GM18519 (cell line): ENCODE measurements at regions not wholly inside any gene's neighbourhood (a gene's known extent, or its start where the extent isn't known, plus 50 kb on each side); places are given as distances from the start of the nearest gene placed in this dataset.
"Not testable (repeated sequence)": the region's sequence is repeated elsewhere in the genome, so short reads cannot be mapped to it uniquely, and the experiment has no call there.

Experiments used
- ATAC-seq: cut with Tn5 transposase; IDR thresholded peaks from one replicate; pipeline ENCODE4 v1.9.1; 2021; ENCODE audit warnings: mild to moderate bottlenecking, moderate library complexity; ENCODE audit not compliant: unreplicated experiment, low FRiP score

DNA sequence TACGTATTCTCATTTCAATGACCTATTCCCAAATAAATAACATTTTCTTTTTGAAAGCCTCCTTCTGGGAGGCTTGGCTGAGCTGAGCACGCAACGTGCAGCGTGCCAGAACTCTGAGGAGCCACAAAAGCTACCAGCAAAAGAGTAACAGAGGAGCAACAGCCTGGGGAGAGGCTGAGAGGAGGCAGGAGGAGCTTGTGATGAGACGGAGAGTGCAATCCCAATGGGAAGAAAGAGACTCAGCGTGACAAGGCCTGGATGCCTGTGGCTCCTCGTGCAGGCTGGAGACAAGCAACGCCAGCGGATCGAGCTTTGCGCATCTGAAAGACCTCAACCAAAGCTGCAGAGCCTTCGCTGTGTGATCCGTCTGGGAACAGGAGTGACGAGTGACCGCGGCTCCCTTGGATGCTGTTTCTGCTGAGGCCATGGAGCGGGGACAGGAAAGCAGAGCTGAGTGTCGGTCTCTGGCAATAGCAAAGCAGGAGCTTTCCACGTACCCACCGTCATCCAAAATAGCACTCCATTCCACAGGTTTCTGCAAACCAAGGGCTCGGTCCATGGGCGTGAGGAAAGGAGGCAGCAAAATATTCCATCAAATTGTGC, 171.7 kb upstream of the PFKP start:
- no peak for ATAC-seq

DNA sequence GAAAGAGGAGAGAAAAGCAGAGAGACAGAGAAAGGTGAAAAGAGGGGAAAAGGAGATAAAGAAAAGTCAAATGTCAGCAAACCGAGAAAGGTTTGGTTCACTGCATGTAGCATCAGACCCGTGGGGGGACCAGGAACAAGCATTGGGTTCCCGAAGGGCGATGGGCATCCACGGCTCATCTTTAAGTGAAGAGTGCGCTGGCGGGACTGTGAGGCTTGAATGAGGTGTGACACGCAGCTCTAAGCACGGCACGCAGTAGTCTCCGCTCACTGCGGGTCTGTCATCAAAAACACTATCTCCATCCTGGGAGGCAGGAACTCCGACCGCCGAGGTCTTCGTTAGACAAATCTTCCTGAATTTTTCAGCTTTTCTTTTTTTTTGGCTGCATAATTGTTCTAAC, 173.4 kb upstream of the PFKP start:
- ATAC-seq: no peak

DNA sequence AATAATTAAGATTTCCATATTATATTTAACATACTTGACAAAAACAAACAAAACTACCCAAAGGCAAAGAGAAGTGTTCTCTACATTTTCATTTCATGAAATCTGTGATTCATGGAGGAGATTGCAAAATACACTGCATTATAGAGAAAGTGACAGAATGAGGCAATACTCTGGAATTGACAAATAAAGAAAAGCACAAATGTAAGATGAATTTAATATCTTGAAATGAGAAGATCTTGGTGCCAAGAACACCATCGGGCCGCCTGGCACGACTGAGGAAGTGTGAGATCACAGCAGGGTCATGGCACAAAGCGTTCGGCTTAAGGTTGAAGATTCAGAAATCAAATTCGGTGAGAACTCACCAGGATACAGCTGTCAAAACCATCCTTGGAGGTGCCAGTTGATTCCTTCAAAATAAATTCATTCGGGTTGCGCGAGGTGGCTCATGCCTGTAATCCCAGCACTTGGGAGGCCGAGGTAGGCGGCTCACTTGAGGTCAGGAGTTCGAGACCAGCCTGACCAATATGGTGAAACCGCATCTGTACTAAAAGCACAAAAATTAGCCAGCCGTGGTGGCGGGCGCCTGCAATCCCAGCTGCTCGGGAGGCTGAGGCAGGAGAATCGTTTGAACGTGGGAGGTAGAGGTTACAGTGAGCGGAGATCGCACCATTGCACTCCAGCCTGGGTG, 174.0 kb upstream of the PFKP start:
- no peak for ATAC-seq

DNA sequence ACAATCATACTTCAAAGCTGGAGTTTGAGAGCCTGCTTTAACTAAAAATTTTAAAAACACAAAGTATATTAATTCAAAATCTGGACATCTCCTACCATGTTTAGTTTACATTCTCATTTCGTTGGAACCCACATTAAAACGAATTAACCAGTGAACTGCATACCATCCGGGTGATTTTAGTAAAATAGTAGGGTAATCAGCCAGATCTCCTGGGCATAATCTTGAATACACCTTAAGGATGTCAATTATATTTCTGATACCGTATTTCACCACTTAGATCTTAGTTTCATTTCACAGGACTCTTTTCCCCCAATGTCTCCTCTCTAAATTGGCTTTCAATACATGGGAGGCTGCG, 175.6 kb upstream of the PFKP start:
- no peak for ATAC-seq

DNA sequence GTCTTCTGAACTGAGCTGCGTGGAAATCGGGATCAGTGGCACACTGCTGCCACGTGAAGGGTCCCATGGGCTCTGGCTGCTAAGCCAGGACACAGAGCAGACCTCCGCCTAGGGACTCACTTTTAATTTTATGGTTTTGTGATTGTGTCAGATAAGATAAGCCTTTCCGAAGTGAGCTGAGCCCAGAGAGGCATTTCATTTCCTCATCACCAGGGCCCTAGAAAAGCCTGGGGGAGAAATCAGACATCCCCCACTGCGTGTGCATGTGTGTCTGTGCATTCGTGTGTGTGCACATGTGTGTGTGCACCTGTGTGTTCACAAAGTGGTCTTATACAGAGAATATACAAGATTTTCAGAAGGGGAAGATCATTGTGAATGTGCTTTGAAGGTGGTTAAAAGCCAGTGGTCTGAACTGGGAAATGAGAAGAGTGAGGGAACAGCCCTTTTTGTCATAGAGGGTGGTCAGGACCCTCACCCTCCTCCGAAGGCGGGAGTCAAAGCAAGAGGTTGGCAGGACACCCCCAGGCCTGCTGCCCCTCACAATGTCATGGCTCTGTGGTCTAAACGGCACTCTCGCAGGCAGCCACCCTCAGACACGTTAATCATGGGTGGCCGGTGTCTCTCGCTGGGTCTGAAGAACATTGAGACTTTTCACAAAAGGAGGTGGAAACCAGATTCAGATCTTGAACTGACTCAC, 176.1 kb upstream of the PFKP start:
- no peak for ATAC-seq

DNA sequence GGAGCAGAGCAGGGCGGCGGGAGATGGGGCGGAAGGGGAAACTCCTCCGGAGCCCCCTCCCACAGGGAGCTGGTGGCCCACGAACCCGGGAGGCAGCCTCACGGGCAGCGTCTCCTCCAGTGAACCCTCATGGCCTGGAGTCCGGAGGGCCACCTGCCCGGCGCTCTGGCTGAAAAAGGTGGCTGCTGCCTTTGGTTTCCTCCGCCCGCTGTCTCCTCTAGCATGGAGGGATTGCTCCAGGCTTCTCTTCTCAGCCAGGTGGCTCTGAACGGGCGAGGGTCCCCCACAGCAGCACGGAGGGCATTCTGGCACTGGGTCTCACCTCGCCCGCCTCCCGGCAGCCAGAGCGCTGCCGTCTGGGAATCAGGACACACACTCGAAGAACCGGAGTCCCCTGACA, 177.3 kb upstream of the PFKP start:
- ATAC-seq: no peak

DNA sequence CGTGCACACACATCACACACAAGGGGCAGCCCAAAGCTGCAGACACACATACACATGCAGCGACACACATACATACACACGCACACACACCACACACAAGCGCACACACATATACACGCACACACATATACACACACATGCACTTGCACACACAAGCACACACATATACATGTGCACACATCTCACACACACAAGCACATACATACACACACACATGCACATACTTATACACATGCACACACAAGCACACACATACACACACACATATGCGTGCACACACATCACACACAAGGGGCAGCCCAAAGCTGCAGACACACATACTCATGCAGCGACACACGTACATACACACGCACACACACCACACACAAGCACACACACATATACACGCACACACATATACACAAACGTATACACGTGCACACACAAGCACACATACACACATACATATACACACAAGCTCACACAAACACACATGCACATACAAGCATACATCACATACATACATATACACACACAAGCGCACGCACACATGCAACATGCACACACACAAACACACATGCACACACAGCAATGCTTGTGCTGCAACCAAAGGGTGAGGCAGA, 178.8 kb upstream of the PFKP start:
- ATAC-seq: no peak

DNA sequence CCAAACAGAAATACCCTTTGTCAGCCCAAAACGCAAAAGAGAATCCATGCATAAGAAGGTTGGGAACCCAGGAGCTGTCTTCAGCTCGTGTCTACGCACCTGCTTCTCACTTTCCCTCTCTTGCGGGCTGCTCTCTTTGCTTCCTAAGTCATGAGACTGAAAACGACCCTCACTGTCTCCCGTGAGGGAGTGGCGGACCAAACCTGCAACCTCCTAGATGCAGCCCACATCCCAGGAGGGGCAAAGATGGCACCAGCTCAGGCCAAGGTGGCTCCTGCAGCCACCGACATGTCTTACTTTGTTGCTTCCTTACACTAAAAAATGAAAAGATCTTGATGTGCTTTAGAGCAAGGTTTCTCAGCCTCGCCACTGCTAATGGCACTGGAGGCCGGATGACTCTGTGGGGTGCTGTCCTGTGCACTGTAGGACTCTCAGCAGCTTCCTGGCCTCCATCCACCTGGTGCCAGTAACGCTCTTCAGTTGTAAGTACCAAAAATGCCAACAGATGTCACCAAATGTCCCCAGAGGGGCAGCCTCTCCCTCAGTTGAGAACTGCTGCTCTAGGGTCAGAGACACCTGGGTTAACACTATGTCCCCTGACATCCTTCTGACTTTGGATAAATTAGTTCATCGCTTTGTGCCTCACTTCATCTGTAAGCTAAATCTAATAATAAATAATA, 179.8 kb upstream of the PFKP start:
- ATAC-seq: no peak

DNA sequence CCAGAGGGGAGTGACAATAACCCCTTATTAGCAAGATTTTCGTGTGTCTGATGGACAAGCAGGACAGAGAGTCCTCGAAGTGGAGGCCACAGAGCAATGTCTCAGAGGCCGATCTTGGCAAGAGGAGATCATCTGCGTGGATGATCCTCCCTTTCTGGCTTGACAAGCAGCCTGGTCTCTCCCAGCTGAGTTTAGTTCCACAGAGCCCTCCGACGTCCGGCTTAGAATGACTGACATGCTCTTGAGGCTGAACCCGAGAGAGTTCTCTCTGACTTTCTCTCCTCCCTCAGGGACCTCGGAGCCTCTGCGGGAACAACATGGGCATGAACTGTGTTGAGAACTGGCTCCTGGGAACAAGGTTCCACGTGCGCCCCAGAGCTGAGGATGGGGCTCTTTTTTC, 180.7 kb upstream of the PFKP start:
- no peak for ATAC-seq

DNA sequence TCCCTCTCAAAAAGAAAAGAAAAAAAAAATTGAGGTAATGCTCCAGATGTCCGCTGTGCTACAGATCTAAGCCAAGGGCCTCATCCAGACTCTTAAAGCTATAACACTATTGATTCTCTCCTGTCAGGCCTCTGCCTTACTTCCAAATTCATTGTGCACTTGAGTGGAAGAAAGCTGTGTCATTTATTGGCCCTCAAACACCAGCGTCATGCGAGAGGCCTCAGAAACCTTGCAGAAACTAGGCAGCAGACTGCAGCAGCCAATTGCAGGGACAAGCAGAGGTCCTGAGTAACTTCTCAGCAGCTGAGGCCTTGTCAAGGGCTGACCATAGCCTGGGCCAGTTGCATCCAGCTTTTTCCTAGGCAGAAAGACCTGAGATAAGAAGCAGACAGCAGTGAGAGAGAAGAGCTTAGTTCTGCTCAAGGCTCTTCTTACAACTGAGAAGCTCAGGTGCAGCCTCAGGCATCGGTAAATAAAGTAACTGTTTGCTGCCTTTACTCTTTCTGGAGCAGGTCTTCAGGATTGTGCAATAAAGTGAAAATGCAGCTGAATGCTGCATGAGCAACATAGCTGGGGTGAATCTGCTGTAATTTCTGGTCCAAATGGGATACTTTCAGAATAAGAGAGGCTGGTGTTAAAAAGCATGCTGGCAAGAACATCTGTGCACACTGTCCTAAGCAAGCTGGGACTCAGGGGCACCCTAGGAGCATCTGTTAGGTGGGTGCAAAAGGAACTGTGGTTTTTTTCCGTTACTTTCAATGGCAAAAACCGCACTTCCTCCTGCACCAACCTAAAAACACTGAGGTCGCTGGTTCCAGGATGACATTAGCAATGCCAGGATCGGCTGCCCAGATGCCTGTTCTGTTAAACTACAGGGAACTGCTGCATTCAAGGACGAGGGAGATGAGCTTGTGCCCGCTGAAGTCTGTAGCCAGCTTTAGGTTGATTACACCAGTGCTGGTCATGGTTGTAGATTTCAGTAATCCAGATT, 181.8 kb upstream of the PFKP start:
- ATAC-seq: no peak

DNA sequence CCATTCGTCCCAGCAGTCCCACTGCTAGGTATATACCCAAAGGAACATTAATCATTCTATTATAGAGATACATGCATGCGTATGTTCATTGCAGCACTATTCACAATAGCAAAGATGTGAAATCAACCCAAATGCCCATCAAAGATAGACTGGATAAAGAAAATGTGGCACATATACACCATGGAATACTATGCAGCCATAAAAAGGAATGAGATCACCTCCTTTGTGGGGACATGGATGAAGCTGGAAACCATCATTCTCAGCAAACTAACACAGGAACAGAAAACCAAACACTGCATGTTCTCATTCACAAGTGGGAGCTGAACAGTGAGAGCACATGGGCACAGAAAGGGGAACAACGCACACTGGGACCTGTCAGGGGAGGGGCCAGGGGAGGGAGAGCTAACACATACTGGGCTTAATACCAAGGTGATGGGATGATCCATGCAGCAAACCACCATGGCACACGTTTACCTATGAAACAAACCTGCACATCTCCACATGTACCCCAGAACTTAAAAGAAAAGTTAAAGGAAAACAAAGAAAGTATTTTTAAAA, 183.3 kb upstream of the PFKP start:
- ATAC-seq: not testable (repeated sequence)

DNA sequence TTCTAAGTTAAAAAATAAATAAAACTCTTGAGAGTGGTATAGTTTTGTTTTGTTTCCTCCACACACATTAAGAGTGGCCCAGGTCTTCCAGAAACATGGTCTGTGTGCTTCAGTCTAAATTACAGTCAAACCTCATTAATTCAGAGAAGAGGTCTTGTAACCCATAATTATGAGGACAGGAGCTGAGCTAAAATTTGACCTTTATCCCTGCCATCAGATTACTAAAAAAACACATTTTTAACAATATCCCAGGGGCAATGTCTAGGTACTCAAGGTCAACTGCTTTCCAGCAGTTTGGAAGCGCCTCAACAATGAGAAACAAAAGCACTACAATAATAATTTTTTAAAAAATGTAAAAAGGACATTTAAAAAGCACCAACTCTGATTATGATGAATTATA, 184.1 kb upstream of the PFKP start:
- no peak for ATAC-seq

DNA sequence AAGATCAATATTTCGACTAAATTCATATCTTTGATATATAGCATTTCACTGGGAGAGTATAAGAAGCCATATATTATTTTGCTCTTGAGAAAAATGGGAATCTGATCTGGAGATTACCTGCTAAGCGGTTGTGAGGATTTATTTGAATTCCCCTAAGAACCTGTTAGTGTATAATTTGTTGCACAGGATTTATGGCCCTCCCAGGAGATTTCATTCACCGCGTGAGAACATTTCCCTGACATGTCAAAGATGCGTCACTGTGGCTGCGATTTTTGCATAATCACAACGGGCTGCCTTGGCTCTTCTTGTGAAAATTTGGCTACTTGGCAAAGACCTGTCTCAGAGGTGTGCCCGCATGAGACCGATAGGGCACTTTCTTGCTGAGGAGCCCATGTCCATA, 184.7 kb upstream of the PFKP start:
- ATAC-seq: no peak

DNA sequence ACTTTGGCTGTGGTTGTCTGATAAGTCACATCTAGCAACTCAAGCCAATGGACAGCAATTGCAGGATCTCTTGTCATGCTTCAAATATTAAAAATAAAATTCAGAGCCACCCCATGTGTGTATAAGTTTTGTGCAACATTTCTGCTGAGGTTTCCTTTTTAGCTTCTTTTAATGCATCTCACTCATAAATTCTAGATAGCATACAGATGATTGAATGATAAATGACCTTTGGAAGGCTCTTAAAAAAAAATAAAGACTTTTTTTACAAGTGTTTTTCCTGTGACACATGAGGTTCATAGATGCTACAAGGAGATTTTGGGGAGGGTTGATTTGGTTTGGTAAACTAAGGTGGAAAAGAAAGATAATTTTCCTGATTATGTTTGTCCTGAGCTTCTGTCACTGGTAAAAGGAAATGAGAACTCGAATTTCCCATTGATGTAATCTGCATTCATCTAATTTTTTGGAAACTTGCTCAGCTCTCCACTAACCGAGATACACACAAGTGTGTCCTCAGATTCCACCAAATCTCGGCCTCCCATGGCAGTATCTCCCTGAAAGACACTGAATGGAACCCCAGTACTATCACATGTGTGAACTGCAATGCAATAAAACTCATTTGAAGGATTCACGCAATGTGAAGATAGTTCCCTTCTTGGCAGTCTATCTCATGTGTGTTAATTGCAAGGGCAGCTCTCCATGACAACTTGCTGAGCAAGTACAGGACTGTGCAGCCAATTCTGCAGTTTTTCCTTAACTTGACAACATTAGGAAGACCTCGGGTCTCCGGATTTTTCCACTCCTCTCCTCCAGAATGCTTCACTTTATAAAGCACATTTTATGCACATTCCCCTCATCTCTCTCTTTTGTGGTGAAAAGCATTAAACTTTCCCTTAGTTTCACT, 185.4 kb upstream of the PFKP start:
- ATAC-seq: no peak

DNA sequence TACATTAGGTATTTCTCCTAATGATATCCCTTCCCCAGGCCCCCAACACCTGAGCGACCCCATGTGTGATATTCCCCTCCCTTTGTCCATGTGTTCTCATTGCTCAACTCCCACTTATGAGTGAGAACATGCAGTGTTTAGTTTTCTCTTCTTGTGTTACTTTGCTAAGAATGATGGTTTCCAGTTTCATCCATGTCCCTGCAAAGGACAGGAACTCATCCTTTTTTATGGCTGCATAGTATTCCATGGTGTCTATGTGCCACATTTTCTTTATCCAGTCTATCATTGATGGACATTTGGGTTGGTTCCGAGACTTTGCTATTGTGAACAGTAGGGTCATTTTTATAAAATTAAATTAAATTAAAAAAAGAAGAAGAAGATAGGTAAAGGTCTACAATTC, 187.3 kb upstream of the PFKP start:
- ATAC-seq: not testable (repeated sequence)

DNA sequence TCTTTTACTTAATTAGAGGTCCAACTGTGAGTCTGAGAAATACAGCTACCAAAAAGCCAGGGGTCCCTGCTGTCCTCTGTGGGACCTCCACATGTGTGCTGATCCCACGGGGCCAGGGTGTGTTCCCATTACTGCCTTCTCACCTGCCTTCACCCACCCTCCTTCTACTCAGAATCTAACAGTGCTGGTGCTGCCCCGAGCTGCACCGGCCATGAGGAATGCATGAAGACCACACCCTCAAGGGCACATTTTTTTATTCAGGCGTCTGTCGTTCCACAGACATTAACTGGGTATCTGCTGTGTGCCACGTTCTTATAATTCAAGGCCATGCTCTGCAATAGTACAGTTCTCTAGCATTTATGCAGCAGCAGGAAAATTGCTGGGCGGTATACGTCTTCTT, 188.5 kb upstream of the PFKP start:
- no peak for ATAC-seq

DNA sequence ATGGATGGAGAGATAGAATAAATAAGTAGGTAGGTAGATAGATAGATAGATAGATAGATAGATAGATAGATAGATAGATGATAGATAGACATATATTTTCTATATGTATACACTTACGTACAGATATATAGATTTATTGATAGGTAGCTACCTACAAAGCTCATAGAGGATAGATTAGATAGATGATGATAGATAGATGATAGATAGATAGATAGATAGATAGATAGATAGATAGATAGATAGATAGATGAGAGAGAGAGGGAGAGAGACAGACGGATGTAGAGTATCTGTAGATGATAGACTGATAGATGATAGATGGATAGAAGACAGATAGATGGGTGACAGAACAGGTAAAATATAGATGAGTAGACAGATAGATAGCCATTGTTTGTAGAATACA, 191.3 kb upstream of the PFKP start:
- ATAC-seq: no peak

DNA sequence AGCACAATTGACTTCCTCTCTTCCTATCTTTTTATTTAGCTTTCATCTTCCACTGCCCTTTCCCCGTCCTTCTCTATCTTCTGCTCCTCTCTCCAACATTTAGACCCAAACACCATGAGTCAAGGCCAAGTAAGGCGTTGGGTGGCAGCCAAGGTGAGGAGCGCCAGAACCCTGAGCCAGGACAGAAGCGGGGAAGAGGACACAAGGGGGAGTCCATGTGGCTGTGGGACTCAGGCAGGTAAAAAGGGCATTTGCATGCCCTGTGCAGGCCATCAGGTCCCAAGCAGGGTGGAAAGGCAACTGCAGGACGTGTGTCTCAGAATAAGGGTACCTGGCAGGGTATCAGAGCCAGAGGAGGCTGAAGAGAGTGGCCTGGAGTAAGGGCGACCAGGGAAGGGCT, 192.4 kb upstream of the PFKP start:
- no peak for ATAC-seq

DNA sequence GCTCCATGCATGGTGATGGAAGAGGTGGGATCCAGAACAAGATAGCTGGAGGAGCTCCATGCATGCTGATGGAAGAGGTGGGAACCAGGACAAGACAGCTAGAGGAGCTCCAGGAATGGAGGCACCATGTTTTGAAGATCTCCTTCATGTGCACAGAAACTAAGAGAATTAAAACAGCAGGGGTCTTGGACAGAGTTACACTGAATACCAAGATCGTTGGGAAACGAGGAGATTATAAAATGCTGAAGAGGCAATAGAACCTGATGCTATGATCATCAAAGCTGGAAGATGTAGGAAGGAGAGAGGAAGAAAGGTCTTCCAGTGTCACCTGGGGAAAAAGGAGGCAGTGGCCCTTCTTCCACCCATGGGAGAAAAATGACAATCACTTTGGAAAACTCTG, 193.6 kb upstream of the PFKP start:
- no peak for ATAC-seq
